HEK293 (cell line): ENCODE measurements at regions not wholly inside any gene's neighbourhood (a gene's known extent, or its start where the extent isn't known, plus 50 kb on each side); places are given as distances from the start of the nearest gene placed in this dataset.

Experiments used
- CTCF ChIA-PET: fragments of 350-600 bp; formaldehyde crosslinking; extraction: SDS; loops from one replicate; lab custom pipeline; 2021; ENCODE audit warnings: antibody characterized with exemption; lab: Yijun Ruan, JAX
- POLR2A ChIA-PET: fragments of 300-600 bp; formaldehyde crosslinking; extraction: SDS; loops from one replicate; lab custom pipeline; 2020; ENCODE audit warnings: antibody characterized with exemption, inconsistent platforms; lab: Yijun Ruan, JAX
- H3K27ac ChIP-seq: fragments of 200-500 bp; sonication (Bioruptor generic); 2 replicates; pipeline ENCODE4 v1.5.1; 2014; ENCODE audit warnings: low read depth, low read length, control low read depth, inconsistent platforms; ENCODE audit errors: extremely low read depth
- H3K36me3 ChIP-seq, 2 experiments: fragments of 200-500 bp in 1 of 2; sonication (Bioruptor generic) in 1 of 2; 1 replicate in 1 of 2; 2 replicates in 1 of 2; pipeline ENCODE4 v1.5.1; 2014 to 2017; ENCODE audit warnings: inconsistent platforms in 2 of 2, low read length in 2 of 2; ENCODE audit not compliant: control insufficient read depth in 2 of 2, insufficient read depth in 1 of 2
- H3K4me1 ChIP-seq: fragments of 200-500 bp; sonication (Bioruptor generic); 2 replicates; pipeline ENCODE4 v1.5.1; 2014; ENCODE audit warnings: mild to moderate bottlenecking, low read length, inconsistent platforms; ENCODE audit not compliant: control insufficient read depth, insufficient read depth
- H3K4me3 ChIP-seq: 2 replicates; pipeline ENCODE4 v1.5.1; 2011; ENCODE audit warnings: low read depth, mild to moderate bottlenecking, control low read depth, low read length, moderate library complexity
- H3K9me3 ChIP-seq: fragments of 200-500 bp; sonication (Bioruptor generic); 2 replicates; pipeline ENCODE4 v1.5.1; 2014; ENCODE audit warnings: low read depth, low read length, inconsistent platforms; ENCODE audit not compliant: control insufficient read depth, insufficient read depth
- KLF16 ChIP-seq: fragments of 450-650 bp; formaldehyde crosslinking; IDR thresholded peaks from 2 replicates; pipeline ENCODE4 v1.5.1; 2017; ENCODE audit warnings: missing biosample characterization, missing genetic modification characterization
- MEIS1 ChIP-seq: sonication (generic); formaldehyde crosslinking; IDR thresholded peaks from 2 replicates; pipeline ENCODE4 v1.8.1; 2022; ENCODE audit warnings: missing genetic modification reagents, mild to moderate bottlenecking, borderline replicate concordance
- RBAK ChIP-seq: fragments of 450-650 bp; formaldehyde crosslinking; IDR thresholded peaks from 2 replicates; pipeline ENCODE4 v1.5.1; 2016; ENCODE audit warnings: missing biosample characterization, missing genetic modification characterization
- SCRT1 ChIP-seq: fragments of 450-650 bp; formaldehyde crosslinking; IDR thresholded peaks from 2 replicates; pipeline ENCODE4 v1.5.1; 2016; ENCODE audit warnings: missing biosample characterization, missing genetic modification characterization, borderline replicate concordance
- SCRT2 ChIP-seq: fragments of 450-650 bp; formaldehyde crosslinking; IDR thresholded peaks from 2 replicates; pipeline ENCODE4 v1.5.1; 2016; ENCODE audit warnings: missing biosample characterization, missing genetic modification characterization
- ZBTB6 ChIP-seq: fragments of 450-650 bp; formaldehyde crosslinking; IDR thresholded peaks from 2 replicates; pipeline ENCODE4 v1.5.1; 2017; ENCODE audit warnings: missing biosample characterization, missing genetic modification characterization
- ZBTB7A ChIP-seq: fragments of 450-650 bp; formaldehyde crosslinking; IDR thresholded peaks from 2 replicates; pipeline ENCODE4 v1.5.1; 2016; ENCODE audit warnings: low read depth, missing biosample characterization, missing genetic modification characterization
- ZFP37 ChIP-seq: fragments of 450-650 bp; formaldehyde crosslinking; IDR thresholded peaks from 2 replicates; pipeline ENCODE4 v1.5.1; 2016; ENCODE audit warnings: missing biosample characterization, missing genetic modification characterization
- ZNF121 ChIP-seq: fragments of 450-650 bp; formaldehyde crosslinking; IDR thresholded peaks from 2 replicates; pipeline ENCODE4 v1.5.1; 2016; ENCODE audit warnings: missing biosample characterization, missing genetic modification characterization
- ZNF157 ChIP-seq: fragments of 450-650 bp; formaldehyde crosslinking; IDR thresholded peaks from 2 replicates; pipeline ENCODE4 v1.5.1; 2016; ENCODE audit warnings: missing biosample characterization, missing genetic modification characterization
- ZNF174 ChIP-seq: fragments of 450-650 bp; formaldehyde crosslinking; IDR thresholded peaks from 2 replicates; pipeline ENCODE4 v1.5.0; 2017; ENCODE audit warnings: missing biosample characterization, mild to moderate bottlenecking, missing genetic modification characterization
- ZNF184 ChIP-seq: fragments of 450-650 bp; IDR thresholded peaks from 2 replicates; pipeline ENCODE4 v1.5.1; 2018; ENCODE audit warnings: missing biosample characterization, mild to moderate bottlenecking, missing genetic modification characterization
- ZNF292 ChIP-seq: fragments of 450-650 bp; formaldehyde crosslinking; IDR thresholded peaks from 2 replicates; pipeline ENCODE4 v1.5.1; 2016; ENCODE audit warnings: low read depth, missing biosample characterization, missing genetic modification characterization, borderline replicate concordance
- ZNF391 ChIP-seq: fragments of 450-650 bp; formaldehyde crosslinking; IDR thresholded peaks from 2 replicates; pipeline ENCODE4 v1.5.1; 2016; ENCODE audit warnings: low read depth, missing biosample characterization, missing genetic modification characterization, borderline replicate concordance
- ZNF473 ChIP-seq: fragments of 450-650 bp; formaldehyde crosslinking; IDR thresholded peaks from 2 replicates; pipeline ENCODE4 v1.5.1; 2017; ENCODE audit warnings: missing biosample characterization, missing genetic modification characterization
- ZNF501 ChIP-seq: fragments of 450-650 bp; formaldehyde crosslinking; IDR thresholded peaks from 2 replicates; pipeline ENCODE4 v1.5.1; 2016; ENCODE audit warnings: missing biosample characterization, missing genetic modification characterization
- ZNF521 ChIP-seq: fragments of 450-650 bp; formaldehyde crosslinking; IDR thresholded peaks from 2 replicates; pipeline ENCODE4 v1.5.1; 2017; ENCODE audit warnings: missing biosample characterization, mild to moderate bottlenecking, missing genetic modification characterization
- ZNF544 ChIP-seq: fragments of 450-650 bp; formaldehyde crosslinking; IDR thresholded peaks from 2 replicates; pipeline ENCODE4 v1.5.0; 2017; ENCODE audit warnings: missing biosample characterization, missing genetic modification characterization
- ZNF548 ChIP-seq: fragments of 450-650 bp; formaldehyde crosslinking; IDR thresholded peaks from 2 replicates; pipeline ENCODE4 v1.5.1; 2016; ENCODE audit warnings: missing biosample characterization, missing genetic modification characterization
- ZNF558 ChIP-seq: fragments of 450-650 bp; formaldehyde crosslinking; IDR thresholded peaks from 2 replicates; pipeline ENCODE4 v1.5.1; 2016; ENCODE audit warnings: missing biosample characterization, missing genetic modification characterization
- ZNF596 ChIP-seq: fragments of 450-650 bp; IDR thresholded peaks from 2 replicates; pipeline ENCODE4 v1.5.0; 2018; ENCODE audit warnings: missing biosample characterization, mild to moderate bottlenecking, missing genetic modification characterization, moderate library complexity
- ZNF747 ChIP-seq: fragments of 450-650 bp; formaldehyde crosslinking; IDR thresholded peaks from 2 replicates; pipeline ENCODE4 v1.5.1; 2016; ENCODE audit warnings: missing biosample characterization, missing genetic modification characterization
- ZXDB ChIP-seq: fragments of 450-650 bp; formaldehyde crosslinking; IDR thresholded peaks from 2 replicates; pipeline ENCODE4 v1.5.1; 2016; ENCODE audit warnings: missing biosample characterization, missing genetic modification characterization

GRCh38 chr11:112334381-112334780 lies 73.7 kb upstream of the PLET1 start:
- ChIA-PET CTCF (interaction anchor here (1.6 kb wide), 1 partner anchor 12 kb away, joined by 5 read pairs; no protein-coding TSS in a partner anchor), POLR2A (no interaction called here)
- Histone ChIP-seq H3K36me3 (no peaks in the 10 kb centered on the region), H3K4me1 (no peaks in the 10 kb centered on the region), H3K9me3 (no peaks in the 10 kb centered on the region), H3K27ac (no peak overlapping the region), H3K4me3 (no peak overlapping the region)
- no peak for TF ChIP-seq ZNF174
- TF ChIP-seq ZNF157: no peak
- no peak for TF ChIP-seq ZNF521 (tag by site-specific recombination)
- TF ChIP-seq ZNF473 (tag by site-specific recombination): no peak
- no peak for TF ChIP-seq ZNF184
- no peak for TF ChIP-seq ZNF544
- no peak for TF ChIP-seq ZNF501 (tag by site-specific recombination)
- no peak for TF ChIP-seq ZFP37 (tag by site-specific recombination)
- TF ChIP-seq ZXDB (tag by site-specific recombination): no peak
- TF ChIP-seq ZNF596: no peak
- TF ChIP-seq ZNF292 (tag by site-specific recombination): no peak
- TF ChIP-seq ZBTB7A (tag by site-specific recombination): no peak
- TF ChIP-seq ZNF391 (tag by site-specific recombination): no peak
- no peak for TF ChIP-seq ZBTB6 (tag by site-specific recombination)
- TF ChIP-seq RBAK (tag by site-specific recombination): no peak
- TF ChIP-seq MEIS1 (CRISPR knock-in tag): no peak
- TF ChIP-seq ZNF121 (tag by site-specific recombination): no peak
- no peak for TF ChIP-seq ZNF558

GRCh38 chr11:112336356-112336886 lies 75.8 kb upstream of the PLET1 start:
- ChIA-PET POLR2A (no interaction called here), CTCF (interaction anchor here (0.6 kb wide), 2 partner anchors 192 to 803 kb away, joined by 3 to 6 read pairs; no protein-coding TSS in a partner anchor)
- H3K4me3 ChIP-seq: no peak overlapping the region
- TF ChIP-seq KLF16 (tag by site-specific recombination) (no peak), SCRT2 (tag by site-specific recombination) (peak; percentile 76), SCRT1 (tag by site-specific recombination) (peak; percentile 62; the same call in 1 of the 2 replicates)
- no peaks in the 10 kb centered on the region for H3K9me3 ChIP-seq
- no peaks in the 10 kb centered on the region for H3K36me3 ChIP-seq
- no peaks in the 10 kb centered on the region for H3K4me1 ChIP-seq
- H3K27ac ChIP-seq: no peak overlapping the region

- CTCF ChIA-PET: no interaction called here
- Histone ChIP-seq H3K36me3 (no peaks in the 10 kb centered on the region), H3K27ac (no peak overlapping the region), H3K9me3 (no peaks in the 10 kb centered on the region), H3K4me1 (peaks cover 3% of the 10 kb centered on the region)
- TF ChIP-seq ZNF548 (tag by site-specific recombination) (no peak), ZNF747 (no peak)
- TF ChIP-seq, all 188 proteins: peak for 0
- no peak overlapping the region for H3K4me3 ChIP-seq
- POLR2A ChIA-PET: no interaction called here
Observed at GRCh38 chr11:112339566-112339965, 78.9 kb upstream of the PLET1 start.
